ENCODE measurements at regions not wholly inside any gene's neighbourhood (a gene's known extent, or its start where the extent isn't known, plus 50 kb on each side); places are given as distances from the start of the nearest gene placed in this dataset.
"Not testable (repeated sequence)": the region's sequence is repeated elsewhere in the genome, so short reads cannot be mapped to it uniquely, and the experiment has no call there.

DNA sequence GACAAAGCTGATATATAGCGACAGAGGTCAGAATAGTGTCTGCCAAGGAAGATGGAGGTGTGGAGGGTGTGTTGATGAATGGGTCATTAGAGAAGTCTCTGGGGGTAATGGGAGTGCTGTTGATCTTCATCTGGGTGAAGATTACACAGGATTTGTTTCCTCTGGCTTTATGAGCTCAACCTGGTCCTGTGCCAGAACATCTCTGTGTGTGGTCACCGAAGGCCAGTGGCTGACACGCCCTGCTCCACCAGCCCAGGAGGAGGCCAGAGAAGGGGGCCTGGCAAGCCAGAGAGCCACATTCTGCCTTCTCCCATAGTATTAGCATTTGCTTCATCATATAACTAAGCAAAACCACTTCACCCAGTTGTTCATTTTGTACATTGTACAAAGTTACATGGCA, 121.1 kb downstream of the ZNF621 start:
- no peak for DNase-seq (ENCODE audit: low read depth, low spot score)

DNA sequence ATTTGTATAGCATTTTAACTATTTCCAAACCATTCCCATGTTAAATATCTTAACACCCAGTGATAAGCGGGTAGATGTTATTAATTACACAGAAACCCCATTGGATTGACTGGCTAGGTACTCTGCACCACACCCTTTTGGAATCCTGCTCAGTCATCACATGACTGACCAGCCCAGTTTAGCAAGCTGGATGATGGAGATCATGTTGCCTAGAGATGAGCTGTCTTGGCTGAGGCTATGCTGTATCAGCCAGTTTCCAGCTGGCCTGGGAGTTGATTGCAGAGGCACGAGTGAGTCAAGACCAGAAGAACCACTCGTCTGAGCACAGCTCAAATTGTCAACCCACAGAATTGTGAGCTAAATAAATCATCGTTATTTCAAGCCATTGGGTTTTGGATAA, 124.6 kb downstream of the ZNF621 start:
- no peak for DNase-seq (ENCODE audit: low read depth, low spot score)

DNA sequence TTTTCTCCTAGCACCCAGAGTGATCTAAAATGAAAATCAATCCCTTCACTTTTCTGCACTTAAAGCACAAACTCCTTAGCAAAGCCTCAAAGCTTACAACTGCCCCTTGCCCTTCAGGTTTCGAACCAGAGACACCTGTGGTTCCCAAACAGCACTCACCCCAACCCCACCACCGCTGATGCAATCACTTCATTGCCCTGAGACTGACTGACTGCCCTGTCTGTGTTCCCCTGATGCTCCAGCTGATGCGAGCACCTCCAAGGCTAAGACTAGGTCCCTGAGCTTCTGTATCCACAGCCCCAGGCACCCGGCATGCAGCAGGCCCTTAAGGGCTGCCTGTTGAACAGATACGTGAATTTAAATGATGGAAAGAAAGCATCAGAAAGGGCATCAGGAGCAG, 127.3 kb downstream of the ZNF621 start:
- no peak for DNase-seq (ENCODE audit: low read depth, low spot score)

DNA sequence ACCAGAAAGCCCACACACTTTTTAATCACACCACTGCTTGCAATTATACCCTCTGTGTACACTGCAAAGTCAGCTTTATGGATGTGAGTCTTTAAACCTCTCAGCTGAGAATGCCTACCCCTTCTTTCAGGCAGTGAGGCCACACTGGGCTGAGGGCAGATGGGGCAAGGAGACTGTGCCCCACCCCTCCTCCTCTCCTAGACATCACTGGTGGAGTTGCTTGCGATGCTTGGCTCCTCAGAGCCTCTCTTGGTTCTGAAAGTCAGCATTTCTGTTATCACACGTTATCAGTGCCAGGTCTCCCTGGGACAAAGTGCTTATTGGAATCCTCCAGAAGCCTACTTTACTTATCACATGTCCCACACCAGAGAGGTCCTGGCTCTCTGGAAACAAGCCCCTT, 128.2 kb downstream of the ZNF621 start:
- DNase-seq (ENCODE audit: low read depth, low spot score): no peak

DNA sequence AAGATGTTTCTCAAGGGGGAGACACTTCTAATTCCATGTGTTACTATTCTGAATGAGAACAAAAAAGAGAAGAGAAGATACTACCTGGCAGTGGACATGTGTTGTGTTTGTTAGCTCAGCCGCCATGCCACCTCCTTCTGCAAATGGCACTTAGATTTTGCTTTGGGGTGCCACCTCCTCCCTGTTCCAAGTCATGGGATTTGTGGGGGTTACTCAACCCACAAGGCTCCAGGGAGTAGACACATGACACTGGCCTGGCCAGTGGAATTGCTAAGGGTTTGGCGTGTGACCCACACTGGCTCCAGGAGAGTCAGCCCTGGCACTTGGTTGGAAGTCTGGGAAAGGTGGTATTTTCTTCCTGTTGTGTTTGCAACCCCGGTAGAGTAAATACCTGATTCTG, 129.1 kb downstream of the ZNF621 start:
- no peak for DNase-seq (ENCODE audit: low read depth, low spot score)

DNA sequence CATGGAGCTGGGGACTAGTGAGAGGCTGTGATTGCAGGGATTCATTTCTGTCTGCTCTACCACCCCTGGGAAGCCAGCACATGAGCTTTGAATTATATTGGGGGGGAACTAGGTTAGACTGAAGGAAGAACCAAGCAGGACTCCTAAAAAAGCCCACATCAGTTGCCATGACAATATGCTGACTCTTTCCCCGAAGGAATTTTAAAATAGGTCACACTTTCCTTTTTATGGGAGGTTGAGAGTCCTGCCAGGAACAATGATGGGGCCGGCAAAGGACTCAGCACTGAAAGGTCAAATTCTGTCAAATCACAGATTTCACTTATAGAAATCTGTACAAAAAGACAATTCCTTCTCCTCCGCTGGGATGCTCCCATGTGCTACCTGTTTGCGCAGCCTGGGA, 130.8 kb downstream of the ZNF621 start:
- DNase-seq (ENCODE audit: low read depth, low spot score): no peak

DNA sequence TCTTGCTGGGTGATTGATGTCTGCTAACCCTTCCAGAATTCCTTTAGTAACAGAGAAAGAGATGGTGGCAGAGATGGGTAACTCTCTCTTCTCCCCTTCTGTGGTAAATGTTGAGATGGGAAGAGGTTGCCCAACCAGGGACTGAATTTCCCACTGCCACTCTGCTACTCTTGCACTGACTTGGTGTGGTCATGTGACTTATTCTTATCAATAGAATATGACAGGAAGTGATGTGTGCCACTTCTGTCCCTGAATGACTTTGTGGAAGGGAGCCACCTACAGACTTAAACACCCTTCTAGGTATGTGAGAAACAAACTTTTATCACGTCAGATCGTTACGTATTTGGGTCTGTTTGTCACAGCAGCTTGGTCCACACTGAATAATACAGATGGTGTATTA, 132.9 kb downstream of the ZNF621 start:
- no peak for DNase-seq (ENCODE audit: low read depth, low spot score)

DNA sequence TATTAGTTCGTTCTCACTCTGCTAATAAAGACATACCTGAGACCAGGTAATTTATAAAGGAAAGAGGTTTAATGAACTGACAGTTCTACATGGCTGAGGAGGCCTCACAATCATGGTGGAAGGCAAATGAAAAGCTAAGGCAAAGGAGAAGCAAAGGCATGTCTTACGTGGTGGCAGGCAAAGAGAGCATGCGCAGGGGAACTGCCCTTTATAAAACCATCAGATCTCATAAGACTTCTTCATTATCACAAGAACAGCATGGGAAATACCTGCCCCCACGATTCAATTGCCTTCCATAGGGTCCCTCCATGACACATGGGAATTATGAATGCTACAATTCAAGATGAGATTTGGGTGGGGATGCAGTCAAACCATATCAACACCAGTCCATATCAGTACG, 133.5 kb downstream of the ZNF621 start:
- no peak for DNase-seq (ENCODE audit: low read depth, low spot score)

DNA sequence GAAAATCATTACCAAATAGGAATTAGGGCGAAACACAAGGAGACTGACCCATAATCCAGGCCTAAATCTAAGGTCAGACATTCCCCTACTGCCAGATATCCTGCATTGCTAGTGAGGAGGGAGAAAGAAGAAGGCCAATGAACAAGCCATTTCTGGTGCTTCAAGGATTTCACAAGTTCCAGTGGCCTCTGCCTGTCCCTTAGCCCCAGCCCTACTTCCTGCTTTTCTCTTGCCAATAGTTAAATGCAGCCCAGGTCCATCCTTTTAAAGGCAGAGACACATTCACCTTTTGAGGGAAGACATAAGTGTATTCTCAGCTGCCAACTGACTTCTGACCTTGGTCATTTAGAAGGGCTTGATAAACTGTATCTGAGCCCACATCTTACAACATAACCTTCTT, 135.8 kb downstream of the ZNF621 start:
- DNase-seq (ENCODE audit: low read depth, low spot score): no peak

DNA sequence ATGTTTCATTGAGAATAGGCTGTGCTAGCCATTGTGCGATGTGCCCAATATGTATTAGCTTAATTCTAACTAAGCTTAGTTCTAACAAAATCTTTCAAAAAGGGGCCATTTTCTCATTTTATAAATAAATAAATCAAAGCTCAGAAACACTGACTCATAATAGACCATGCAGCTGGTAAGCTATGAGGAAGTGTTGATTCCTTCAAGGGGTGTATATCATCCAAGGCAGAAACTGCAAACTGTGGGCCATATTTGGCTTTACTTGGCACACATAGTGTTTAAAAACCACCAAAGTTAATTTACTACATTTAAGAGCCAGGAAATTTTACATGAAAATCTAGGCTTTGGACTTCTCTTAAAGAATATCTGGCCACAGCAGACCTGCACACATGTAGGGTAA, 136.5 kb downstream of the ZNF621 start:
- no peak for DNase-seq (ENCODE audit: low read depth, low spot score)

DNA sequence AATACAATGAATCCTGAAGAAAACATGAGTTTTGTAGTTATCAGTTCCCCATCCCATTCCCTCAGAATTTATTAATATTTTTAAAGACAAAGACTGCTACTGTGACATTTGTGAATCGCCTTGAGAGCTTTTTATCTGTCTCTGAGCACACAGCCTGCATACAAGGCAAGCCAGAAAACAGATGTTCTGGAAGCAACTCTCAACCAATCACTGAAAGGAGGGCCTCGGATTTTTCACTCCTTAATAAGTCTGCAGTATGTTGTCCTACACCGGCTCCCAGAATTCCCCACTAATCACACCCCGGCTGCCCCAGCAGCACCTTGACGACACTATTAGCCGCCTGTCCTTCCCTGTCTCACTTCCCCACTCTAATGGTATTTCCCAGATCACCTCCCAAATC, 138.5 kb downstream of the ZNF621 start:
- no peak for DNase-seq (ENCODE audit: low read depth, low spot score)

DNA sequence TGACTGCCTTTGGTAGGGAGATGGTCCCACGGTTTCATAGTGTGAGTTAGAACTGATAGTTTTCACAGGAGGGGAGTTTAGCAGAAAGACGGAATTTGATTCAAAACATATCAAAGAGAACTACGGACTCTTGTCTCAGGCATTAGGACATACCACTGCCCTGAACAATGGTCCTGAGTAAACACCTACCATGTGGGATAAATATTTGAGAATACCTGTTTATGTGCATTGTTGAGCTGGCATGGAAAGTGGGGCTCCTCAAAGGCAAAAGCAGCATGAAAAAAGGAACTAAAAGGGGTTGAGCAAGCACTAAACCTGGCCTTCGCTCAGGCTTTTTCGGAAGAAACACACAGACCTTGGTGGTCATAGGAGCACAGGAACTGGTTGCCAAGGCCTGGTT, 144.4 kb downstream of the ZNF621 start:
- no peak for DNase-seq (ENCODE audit: low read depth, low spot score)

DNA sequence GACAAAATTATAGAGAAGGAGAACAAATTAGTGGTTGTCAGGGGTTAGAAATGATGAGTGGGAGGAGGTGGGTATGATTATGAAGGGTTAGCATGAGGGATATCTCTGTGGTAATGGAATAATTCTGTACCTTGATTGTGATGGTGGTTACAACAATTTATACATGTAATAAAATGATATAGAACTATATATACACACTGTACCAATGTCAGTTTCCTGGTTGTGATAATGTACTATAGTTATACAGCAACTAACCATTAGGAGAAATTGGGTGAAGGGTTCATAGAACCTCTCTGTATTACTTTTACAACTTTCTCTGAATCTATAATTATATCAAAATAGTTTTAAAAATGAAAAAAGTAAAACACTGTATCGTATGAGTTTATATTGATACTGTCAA, 148.1 kb downstream of the ZNF621 start:
- no peak for DNase-seq (ENCODE audit: low read depth, low spot score)

DNA sequence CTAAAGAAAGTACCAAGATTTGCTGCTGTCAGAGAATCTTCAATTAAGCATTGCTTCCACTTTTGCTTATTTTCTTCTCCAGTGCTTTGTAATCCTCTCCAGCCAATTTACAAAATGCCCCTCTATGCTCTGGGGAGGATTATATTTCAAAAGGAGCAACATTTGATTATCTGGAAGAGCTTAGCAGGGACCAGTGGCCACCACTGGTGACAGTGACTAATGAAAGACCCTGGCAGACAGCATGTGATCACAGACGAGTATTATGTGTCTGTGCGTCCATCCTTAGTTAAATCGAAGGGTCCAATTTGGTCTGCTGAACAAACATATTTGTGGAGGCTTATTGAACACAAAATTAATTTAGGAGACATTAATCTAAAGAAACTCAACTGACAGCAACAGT, 152.6 kb downstream of the ZNF621 start:
- DNase-seq (ENCODE audit: low read depth, low spot score): no peak

DNA sequence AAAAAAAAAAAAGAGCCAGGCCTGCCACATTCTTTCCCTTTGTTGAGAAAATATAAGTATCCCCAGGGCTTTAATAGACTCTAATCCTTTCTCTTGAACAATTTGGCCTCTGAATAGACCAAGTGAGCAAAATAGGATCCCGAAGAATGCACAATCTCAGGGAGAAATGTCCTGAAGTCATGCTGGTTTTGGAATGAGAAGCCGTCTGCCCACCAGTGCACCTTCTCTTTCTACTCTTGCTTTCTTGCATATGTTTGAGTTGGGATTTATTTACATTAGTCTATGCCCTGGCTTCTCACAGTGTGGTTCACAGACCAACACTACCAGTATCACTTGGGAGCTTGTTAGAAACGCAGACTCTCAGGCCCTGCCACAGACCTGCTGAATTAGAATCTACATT, 153.0 kb downstream of the ZNF621 start:
- no peak for DNase-seq (ENCODE audit: low read depth, low spot score)

DNA sequence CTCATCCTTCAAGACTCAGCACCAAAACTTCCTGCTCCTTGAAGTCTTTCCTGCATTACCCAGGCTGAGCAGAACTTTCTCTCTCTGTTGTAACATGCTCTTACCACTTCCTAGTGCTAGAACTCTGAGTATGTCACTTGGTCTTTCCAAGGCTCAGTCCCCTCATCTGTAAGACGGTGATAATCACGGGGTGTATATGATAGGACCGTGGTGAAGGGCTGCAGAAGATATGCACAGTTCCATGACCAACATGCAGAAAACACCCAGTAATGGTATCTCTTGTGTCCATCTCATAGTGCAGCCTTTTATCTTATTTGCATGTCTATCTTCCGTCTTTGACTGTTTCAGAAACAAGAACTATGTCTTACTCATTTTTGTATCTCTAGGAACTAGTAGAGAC, 154.5 kb downstream of the ZNF621 start:
- DNase-seq (ENCODE audit: low read depth, low spot score): no peak

DNA sequence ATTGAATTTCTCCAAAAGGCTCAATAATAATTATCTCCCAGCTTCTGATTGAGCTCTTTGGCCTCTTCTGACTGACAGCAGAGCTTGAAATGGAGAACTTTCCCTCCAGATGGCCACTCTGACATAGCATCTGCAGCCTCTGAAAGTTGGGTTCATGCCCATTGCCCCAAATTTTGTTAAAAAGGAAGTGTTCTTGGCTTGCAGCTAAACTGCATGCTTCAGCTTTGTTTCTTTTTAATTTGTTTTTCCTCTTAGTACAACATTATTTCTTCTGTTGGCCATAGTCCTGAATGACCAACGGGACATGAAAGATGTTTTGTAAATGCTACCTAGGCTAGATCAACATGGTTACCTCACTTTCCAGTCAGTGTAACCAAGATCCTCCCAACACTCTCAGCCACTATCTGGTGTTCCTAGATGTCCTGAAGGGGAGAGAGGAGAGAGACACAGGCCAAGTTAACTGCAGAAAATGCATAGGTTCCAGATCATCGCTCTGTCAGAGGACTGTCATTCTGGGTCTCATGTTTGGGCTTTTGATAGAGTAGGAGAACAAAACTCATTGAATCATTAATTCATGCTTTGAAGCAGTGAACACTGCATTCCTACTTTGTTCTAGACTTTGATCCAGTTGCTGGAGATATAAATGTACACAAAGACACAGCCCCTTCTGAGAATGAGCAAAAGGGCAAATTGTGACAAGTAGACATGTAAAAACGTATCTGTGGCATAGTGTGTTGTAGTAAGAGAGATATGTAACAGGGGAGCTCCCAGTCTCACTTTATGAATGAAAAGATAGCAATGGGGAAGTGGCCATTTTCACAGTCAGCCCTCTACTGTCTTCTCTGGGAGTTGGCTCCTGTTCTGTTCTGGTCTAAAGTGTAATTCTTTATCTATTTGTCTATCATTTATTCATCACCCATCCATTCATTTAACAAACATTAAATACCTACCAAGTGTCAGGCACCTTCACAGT, 156.2 kb downstream of the ZNF621 start:
- DNase-seq (ENCODE audit: low read depth, low spot score): no peak

DNA sequence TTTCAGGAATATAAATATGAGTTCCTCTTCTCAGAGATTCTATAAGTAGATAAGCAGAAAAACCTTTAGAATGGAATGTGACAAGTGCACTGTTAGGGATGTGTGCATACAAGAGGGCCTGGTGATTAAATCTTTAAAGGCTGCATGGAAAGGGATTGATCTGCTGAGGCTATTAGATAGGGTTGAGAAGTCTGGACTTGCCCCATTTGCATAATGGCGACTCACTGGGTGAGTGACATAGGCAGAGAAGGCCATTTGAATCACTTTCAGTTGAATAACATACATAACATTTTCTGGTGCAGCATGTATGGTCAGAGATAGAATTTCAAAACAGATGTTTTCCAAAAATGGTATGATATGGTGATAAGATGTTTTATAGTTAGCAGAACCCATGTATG, 156.9 kb downstream of the ZNF621 start:
- DNase-seq (ENCODE audit: low read depth, low spot score): no peak

DNA sequence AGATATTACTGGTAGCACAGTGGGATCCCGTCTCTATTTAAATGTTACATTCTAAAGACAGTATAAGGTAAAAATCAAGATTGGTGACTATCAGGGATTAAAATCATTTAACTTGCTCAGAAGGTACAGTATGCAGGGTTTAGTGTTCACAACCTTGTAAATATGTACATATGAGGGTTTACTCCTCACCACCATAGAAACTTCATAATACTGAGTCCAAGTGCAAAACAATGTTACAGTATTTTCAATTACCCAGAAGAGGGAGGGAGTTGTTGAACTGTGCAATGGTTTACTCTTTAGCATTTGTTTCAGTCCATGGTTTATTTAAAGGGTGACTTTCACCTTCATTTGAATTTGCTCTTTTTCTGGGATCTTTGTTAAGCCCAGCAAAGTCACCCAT, 165.1 kb downstream of the ZNF621 start:
- no peak for DNase-seq (ENCODE audit: low read depth, low spot score)

DNA sequence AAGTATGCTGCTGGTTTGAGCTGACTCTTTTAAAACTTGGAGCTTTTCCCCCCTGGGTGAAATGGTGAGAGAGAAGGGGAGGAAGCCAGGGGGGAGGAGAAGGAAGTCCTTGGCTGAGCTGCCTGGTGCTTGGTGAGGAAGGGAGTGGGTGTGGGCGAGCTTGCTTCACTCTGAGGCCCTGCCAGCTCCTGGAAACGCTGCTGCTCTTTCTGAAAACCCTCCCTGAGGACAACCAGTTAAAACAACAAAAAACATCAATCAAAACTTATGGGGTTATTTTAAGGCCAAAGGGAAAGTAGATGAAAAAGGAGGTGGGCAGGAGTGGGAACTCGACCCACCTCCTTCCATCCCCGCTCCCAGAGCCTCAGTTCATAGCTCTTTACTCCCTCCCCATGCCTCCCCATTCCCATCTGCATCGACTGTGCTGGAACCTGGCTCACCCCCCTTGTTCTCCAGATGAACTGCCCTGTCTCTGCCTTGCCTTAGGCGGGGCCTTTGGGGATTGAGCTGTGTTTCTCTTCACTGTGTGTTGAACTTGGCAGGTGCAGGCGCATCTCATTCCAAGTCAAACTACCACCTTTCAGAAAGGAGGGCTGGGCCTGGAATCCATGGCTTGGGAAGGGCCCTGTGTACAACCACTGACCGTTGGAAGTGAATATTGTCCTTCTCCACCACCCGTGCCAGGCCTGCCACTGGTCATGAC, 166.1 kb downstream of the ZNF621 start:
- no peak for DNase-seq (ENCODE audit: low read depth, low spot score)

DNA sequence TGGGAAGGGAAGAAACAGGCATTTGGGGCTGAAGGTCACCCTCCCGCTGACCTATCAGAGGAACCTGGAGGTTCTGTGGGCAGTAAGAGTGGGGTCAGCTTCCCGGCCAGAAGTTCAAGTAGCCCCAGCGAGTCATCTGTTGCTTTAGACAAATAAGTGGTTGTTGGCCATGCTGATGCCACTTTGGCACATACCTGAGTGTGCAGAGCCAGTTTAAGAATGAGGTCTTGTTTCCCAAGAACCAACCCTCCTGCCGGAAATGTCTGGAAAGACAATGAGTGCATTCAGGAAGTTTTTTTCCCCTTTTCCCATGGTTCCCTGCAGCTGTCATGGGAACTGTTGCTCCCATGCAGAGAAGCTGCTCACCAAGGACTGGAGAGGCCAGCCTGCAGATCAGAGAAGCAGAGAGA, 166.7 kb downstream of the ZNF621 start:
- DNase-seq (ENCODE audit: low read depth, low spot score): no peak

DNA sequence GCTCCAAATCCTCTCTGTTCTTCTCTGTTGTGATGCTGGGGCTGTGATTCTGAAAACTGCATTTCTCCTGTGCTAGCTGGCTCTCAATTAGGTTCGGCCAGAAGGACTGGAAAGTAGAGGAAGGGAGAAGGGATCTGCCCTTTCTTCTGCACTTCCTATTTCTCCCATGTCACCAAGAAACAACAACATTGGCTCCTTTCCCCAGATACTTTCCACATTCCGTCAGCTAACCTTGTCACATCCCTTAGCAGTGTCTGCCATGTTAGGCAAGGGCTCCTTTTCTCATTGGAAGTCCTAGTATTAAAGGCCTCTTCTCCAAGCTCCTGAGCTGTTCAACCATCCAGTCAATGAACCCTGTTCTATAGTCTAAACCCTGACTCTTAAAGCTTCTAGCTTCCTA, 171.1 kb downstream of the ZNF621 start:
- DNase-seq (ENCODE audit: low read depth, low spot score): no peak

DNA sequence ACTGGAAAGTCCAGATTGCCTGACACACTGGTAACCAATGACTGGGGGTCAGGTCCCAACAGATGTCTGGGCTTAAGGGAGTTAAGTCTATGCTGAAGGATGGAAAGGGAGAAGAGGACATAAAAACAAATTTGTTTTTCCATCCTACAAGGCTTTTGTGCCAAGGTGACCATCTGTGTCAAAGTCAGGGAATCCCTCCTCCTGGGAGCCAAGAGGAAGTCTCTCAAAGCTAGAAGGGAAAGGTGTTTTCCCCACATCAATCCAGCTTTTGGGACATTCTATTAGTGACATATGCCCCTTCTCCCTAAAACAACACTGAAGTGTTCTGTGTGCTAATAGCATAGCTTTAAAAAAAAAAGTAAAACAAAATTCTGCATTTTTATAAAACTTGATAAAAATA, 173.9 kb downstream of the ZNF621 start:
- not testable (repeated sequence) for DNase-seq (ENCODE audit: low read depth, low spot score)
